Left ventricle myocardium inferior (tissue), 1 donor: ENCODE measurements at regions not wholly inside any gene's neighbourhood (a gene's known extent, or its start where the extent isn't known, plus 50 kb on each side); places are given as distances from the start of the nearest gene placed in this dataset.

Source experiments
- DNase-seq: peaks from one replicate; pipeline ENCODE4 v3.0.0-alpha.2; 2020
- H3K27ac ChIP-seq: fragments of 200-600 bp; replicated peaks from 2 replicates; pipeline ENCODE4 v1.8.0; 2021
- H3K27me3 ChIP-seq: fragments of 200-600 bp; 2 replicates; pipeline ENCODE4 v1.8.0; 2021; ENCODE audit warnings: low read depth
- H3K36me3 ChIP-seq: fragments of 200-600 bp; 2 replicates; pipeline ENCODE4 v1.8.0; 2021
- H3K4me1 ChIP-seq: fragments of 200-600 bp; 2 replicates; pipeline ENCODE4 v1.8.0; 2021
- H3K4me3 ChIP-seq: fragments of 200-600 bp; 2 replicates; pipeline ENCODE4 v1.8.0; 2021; ENCODE audit warnings: mild to moderate bottlenecking, moderate library complexity
- H3K9me3 ChIP-seq: fragments of 200-600 bp; replicated peaks from 2 replicates; pipeline ENCODE4 v1.8.0; 2021
- intact Hi-C: fragments of 100-400 bp; cut with micrococcal nuclease; formaldehyde crosslinking; loops from one replicate; pipeline ENCODE4 v1.11.0; 2022
- TF ChIP-seq, protein P1 (sequence below): fragments of 200-600 bp; IDR thresholded peaks from 2 replicates; pipeline ENCODE4 v1.8.0; 2021; ENCODE audit warnings: antibody characterized with exemption, mild to moderate bottlenecking, borderline replicate concordance
- donor health status: DM: no; HTN: yes; CAD: no; lungs with severe emphysema.

DNA sequence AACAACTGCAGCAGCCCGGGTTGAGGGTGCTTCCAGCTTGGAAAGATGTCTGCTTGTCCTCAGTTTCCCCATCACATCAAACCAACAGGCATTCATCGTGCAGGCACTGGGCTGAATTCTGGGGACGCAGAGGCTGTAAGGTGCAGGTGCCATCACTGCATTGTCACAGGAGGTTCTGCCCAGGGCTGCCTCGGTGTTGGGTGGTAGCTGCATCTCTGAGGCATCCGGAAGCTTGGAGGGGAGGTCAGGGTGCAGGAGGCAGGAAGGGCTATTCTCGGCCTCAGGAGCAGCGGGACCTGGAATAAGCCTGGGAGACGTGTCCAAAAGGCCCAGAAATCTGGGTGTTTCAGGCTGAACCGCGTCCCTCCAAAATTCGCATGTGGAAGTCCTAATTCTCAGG is 134.6 kb downstream of the HMX1 start:
- H3K36me3 ChIP-seq: no peaks in the 10 kb centered on the region
- H3K4me3 ChIP-seq: no peak overlapping the region
- H3K27ac ChIP-seq: no peak overlapping the region
- peaks cover 34% of the 10 kb centered on the region for H3K27me3 ChIP-seq
- TF ChIP-seq, protein P1, sequence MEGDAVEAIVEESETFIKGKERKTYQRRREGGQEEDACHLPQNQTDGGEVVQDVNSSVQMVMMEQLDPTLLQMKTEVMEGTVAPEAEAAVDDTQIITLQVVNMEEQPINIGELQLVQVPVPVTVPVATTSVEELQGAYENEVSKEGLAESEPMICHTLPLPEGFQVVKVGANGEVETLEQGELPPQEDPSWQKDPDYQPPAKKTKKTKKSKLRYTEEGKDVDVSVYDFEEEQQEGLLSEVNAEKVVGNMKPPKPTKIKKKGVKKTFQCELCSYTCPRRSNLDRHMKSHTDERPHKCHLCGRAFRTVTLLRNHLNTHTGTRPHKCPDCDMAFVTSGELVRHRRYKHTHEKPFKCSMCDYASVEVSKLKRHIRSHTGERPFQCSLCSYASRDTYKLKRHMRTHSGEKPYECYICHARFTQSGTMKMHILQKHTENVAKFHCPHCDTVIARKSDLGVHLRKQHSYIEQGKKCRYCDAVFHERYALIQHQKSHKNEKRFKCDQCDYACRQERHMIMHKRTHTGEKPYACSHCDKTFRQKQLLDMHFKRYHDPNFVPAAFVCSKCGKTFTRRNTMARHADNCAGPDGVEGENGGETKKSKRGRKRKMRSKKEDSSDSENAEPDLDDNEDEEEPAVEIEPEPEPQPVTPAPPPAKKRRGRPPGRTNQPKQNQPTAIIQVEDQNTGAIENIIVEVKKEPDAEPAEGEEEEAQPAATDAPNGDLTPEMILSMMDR: no peak
- intact Hi-C loops: no loop called here
- H3K4me1 ChIP-seq: no peaks in the 10 kb centered on the region
- no peak for DNase-seq
- peaks cover 25% of the 10 kb centered on the region for H3K9me3 ChIP-seq

GRCh38 chr4:8736090-8736825 is 135.4 kb downstream of the HMX1 start:
- DNase-seq: no peak
- Histone ChIP-seq H3K9me3 (peaks cover 25% of the 10 kb centered on the region), H3K27me3 (peaks cover 34% of the 10 kb centered on the region), H3K27ac (no peak overlapping the region), H3K36me3 (no peaks in the 10 kb centered on the region), H3K4me1 (no peaks in the 10 kb centered on the region), H3K4me3 (no peak overlapping the region)
- intact Hi-C loops: no loop called here
- TF ChIP-seq, protein P1: no peak

DNA sequence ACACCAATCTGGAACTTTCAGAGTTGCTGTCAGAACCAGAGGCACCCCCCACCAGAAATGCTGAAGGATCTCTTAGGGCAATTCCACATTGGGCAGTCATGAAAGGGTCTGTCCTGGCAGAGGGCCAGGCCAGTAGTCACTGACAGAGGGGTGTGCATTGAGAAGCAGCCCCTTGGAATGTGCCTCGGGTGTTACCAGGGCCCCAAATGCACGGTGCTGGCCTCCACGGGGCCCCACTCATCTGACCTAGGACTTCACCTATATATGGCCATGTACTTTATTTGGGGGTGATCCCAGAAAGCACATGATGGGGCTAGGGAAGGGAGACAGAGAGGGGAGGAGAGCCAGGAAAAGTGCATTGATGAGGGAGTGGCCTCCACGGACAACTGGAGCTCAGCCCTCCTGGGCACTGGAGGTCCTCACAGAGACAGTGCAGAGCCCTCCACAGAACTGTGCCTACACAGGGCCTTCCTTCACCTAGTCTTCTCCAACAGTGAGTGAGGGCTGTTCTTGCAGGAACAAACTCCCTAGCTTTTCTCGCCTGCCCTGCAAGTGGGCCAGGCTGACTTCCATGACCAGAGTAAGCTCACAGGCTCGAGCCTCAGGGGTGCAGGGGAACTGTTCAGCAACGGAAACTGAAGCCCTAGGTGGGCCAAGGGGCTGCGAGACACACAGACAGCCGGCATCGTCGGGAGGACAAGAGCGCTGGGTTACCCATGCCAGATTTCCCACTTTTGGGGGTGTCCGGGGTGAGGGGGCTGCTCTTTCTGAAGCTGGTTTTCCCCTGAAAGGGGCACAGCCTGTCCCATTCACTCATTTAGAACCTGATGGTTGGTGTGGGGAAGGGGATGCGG is 136.2 kb downstream of the HMX1 start:
- Histone ChIP-seq H3K27me3 (peaks cover 34% of the 10 kb centered on the region), H3K4me3 (no peak overlapping the region), H3K36me3 (no peaks in the 10 kb centered on the region), H3K27ac (no peak overlapping the region), H3K4me1 (no peaks in the 10 kb centered on the region), H3K9me3 (peaks cover 25% of the 10 kb centered on the region)
- TF ChIP-seq, protein P1: no peak
- intact Hi-C loops: no loop called here
- DNase-seq: no peak

- Histone ChIP-seq H3K4me3 (no peak overlapping the region), H3K36me3 (no peaks in the 10 kb centered on the region), H3K4me1 (no peaks in the 10 kb centered on the region), H3K27ac (no peak overlapping the region), H3K27me3 (peaks cover 35% of the 10 kb centered on the region), H3K9me3 (peaks cover 25% of the 10 kb centered on the region)
- TF ChIP-seq, protein P1: no peak
- intact Hi-C loops: no loop called here
- no peak for DNase-seq
Measured at GRCh38 chr4:8732681-8733243, 138.9 kb downstream of the HMX1 start.

DNA sequence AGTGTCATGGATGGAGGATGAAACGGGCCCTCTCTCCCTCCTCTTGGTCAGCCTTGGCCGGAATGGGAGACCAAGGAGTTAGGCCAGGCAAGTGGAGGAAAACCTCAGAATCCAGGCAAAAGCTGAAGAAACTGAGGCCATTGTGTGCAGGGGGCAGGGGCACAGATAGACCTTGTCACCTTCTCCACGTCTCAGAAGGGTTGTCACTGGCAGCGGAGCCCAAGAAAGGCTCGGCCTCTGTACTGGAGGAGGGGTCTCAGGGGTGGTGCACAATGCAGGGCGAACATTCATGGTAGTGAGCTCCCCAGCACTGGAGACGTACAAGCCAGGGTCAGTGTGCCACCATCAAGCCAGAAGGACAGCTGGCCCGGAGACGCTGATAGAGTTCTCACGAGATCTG is 139.5 kb downstream of the CPZ start:
- Histone ChIP-seq H3K36me3 (no peaks in the 10 kb centered on the region), H3K27ac (no peak overlapping the region), H3K9me3 (peaks cover 25% of the 10 kb centered on the region), H3K4me1 (no peaks in the 10 kb centered on the region), H3K4me3 (no peak overlapping the region), H3K27me3 (peaks cover 41% of the 10 kb centered on the region)
- TF ChIP-seq, protein P1: no peak
- no peak for DNase-seq
- intact Hi-C loops: no loop called here
